Epithelial cell of esophagus (primary cell): ENCODE measurements at regions not wholly inside any gene's neighbourhood (a gene's known extent, or its start where the extent isn't known, plus 50 kb on each side); places are given as distances from the start of the nearest gene placed in this dataset.
A peak's percentile ranks its signal among the peaks of the same experiment; 100 is the strongest.
"Not testable (repeated sequence)": the region's sequence is repeated elsewhere in the genome, so short reads cannot be mapped to it uniquely, and the experiment has no call there.

Source experiments
- DNase-seq: peaks from one replicate; pipeline ENCODE4 v3.0.0; 2010; ENCODE audit warnings: low read depth
- H3K4me3 ChIP-seq: 2 replicates; pipeline ENCODE4 v1.5.1; 2011; ENCODE audit warnings: mild to moderate bottlenecking, low read length, control low read depth
- CTCF ChIP-seq: IDR thresholded peaks from 2 replicates; pipeline ENCODE4 v1.5.1; 2011; ENCODE audit warnings: low read depth, mild to moderate bottlenecking, low read length, control low read depth, inconsistent platforms; ENCODE audit not compliant: insufficient read depth; ENCODE audit errors: missing control alignments

DNA sequence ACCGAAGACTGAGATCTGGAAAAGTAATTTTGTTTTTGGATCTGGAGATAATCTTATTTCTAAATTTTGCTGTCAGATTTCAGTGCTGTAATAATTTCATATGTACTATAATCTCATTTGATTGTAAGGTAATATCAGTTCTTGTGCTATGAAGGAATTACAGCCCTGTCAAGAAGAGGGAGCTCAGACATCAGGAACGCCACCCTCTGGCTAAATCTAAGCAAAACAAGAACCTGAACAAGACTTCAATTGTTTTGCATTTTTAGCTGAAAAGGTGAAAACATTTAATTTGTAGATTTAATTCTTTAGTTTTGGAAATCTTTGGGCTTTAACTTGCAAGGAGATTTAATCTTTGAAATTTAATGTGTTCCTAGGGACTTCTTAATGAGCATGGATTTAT lies 525.4 kb upstream of the HS3ST1 start:
- peak; percentile 56 for DNase-seq
- TF ChIP-seq CTCF, result peak; percentile 59
- no peak overlapping the region for H3K4me3 ChIP-seq

DNA sequence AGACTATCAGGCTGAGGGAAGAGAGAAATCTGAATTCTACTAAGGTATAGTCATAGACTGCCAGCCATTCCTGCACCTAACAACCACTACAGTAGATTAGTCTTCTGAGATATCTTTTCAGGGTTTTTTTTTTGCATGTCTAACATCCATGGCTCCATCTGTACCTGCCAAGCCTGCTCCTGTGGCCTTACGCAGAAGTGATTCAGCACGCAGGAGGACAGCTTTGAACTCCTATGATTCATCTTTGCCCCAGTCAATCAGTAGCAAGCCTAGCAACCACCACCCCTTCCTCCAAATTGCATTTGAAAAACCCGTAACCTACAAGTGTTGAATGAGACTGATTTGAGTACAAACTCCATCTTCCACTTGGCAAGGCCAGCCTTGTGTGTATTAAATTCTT lies 520.7 kb upstream of the HS3ST1 start:
- TF ChIP-seq CTCF, result no peak
- DNase-seq, result peak; percentile 16
- H3K4me3 ChIP-seq, result no peak overlapping the region

DNA sequence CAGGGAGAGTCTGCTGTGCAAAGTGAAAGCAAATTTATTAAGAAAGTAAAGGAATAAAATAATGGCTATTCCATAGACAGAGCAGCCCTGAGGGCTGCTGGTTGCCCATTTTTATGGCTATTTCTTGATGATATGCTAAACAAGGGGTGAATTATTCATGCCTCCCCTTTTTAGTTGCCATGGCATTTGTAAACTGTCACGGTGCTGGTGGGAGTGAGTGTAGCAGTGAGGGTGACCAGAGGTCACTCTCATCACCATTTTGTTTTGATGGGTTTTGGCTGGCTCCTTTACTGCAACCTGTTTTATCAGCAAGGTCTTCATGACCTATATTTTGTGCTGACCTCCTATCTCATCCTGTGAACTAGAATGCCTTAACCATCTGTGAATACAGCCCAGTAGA lies 518.9 kb upstream of the HS3ST1 start:
- not testable (repeated sequence) for DNase-seq, H3K4me3 ChIP-seq

DNA sequence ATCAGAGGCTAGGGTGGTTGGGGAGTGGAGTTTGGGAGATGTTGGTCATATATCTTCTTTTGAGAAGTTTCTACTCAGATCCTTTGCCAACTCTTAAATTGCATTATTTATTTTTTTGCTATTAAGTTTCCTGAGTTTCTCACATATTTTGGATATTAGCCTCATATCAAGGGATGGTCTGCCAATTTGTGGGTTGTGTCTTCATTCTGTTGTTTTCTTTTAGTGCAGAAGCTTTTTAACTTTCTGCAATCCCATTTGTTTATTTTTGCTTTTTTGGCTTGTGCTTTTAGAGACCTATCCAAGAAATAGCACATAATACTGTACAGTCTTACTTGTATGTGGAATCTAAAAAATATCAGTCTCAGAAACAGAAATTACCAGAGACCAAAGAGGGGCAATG lies 509.2 kb upstream of the HS3ST1 start:
- no peak overlapping the region for H3K4me3 ChIP-seq
- no peak for DNase-seq
- no peak for TF ChIP-seq CTCF

- DNase-seq, result no peak
- TF ChIP-seq CTCF, result no peak
Measured at GRCh38 chr4:11931266-11931820, 502.6 kb upstream of the HS3ST1 start.

GRCh38 chr4:11929080-11929479 lies 500.4 kb upstream of the HS3ST1 start:
- no peak for TF ChIP-seq CTCF
- DNase-seq, result no peak
- no peak overlapping the region for H3K4me3 ChIP-seq

More at GRCh38 chr4:11931266-11931820, 502.6 kb upstream of the HS3ST1 start:
- no peak overlapping the region for H3K4me3 ChIP-seq

DNA sequence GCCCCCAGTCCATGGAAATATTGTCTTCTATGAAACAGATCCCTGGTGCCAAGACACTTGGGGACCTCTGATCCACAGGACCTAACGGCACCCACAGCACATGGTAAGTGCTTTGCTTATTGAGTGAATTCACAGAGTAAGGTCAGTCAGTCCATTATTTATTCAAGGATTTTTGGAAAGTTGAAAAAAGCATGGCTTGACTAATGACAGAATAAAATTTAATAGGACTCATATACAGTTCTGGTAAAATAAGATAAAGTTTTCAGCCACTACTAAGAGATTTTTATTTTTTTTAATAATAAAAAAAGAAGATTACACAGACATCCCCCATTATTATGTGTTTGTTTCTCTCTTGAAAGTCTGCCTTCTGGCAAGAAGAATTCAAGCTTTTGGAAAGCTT lies 490.6 kb upstream of the HS3ST1 start:
- no peak overlapping the region for H3K4me3 ChIP-seq
- no peak for TF ChIP-seq CTCF
- no peak for DNase-seq
